Stimulated activated CD4-positive, alpha-beta T cell treated with anti-CD3 and anti-CD28 coated beads, Interleukin-15, amount 100 ng/mL, for 24 hours (primary cell): ENCODE measurements at regions not wholly inside any gene's neighbourhood (a gene's known extent, or its start where the extent isn't known, plus 50 kb on each side); places are given as distances from the start of the nearest gene placed in this dataset.

Source experiments
- DNase-seq: peaks from one replicate; pipeline ENCODE4 v3.0.0-alpha.2; 2020

DNA sequence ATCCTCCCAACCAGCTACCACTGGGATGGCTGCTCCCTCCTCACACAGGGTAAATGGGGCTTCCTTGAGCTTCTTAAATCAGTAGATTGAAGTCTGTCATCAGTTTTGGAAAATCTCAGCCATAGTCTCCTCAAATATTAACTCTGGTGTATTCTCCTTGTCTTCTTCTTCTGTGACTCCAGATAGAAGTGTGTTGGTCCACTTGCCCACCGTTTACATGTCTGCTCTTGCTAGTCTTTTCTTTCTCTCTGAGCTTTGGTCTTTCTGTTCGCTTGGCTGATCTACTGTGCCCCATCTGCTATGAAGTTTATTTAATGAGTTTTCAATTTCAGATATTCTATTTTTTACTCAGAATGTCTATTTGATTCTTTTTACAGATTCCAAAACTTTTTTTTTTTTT lies 281.7 kb upstream of the HDAC4 start:
- DNase-seq = no peak

- no peak for DNase-seq
These were observed 278.9 kb upstream of the HDAC4 start for GRCh38 chr2:239679755-239680154.

DNA sequence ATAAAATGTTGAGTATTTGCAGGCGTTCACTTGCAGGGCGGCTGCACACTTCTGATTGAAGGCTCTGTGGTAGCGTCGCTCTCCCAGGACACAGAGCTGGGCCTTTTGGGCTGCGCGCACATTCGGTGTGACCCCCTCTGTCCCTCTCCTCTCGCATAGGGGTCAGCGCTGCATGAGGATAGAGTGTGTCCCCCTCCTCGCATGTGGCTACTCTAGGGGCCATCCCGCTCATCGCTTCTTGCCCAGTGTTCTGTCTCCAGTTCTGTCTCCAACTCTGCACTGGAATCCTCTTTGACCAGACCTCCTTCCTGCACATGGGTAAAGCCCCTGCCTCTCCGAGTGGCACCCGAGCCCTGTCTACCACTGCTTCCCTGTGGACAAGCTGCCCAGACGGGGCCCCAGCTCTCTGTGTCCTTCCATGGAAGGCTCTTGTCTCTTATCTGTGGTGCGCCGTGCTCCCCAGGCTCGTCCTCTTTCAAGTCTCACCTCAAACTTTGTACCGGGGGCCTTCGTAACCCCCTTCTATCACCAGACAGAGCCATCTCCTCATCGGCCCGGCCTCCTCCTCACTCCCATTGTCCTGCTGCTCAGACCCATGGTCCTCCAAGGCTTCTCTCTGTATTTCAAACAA lies 278.0 kb upstream of the HDAC4 start:
- no peak for DNase-seq

DNA sequence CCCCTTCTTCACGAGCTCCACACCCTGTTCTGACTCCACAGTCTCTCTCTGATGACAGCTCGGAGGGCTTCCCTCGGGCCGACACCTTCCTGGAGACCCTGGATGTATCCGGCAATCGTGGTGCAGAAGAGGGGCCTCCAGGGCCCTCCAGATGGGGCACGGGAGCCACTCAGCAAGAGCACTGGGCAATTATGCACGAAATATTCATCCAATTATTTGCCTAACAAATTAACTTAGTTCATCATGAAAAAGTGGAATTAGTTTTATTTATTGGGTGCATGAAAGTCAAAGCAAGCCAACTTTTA lies 277.3 kb upstream of the HDAC4 start:
- DNase-seq = no peak

DNA sequence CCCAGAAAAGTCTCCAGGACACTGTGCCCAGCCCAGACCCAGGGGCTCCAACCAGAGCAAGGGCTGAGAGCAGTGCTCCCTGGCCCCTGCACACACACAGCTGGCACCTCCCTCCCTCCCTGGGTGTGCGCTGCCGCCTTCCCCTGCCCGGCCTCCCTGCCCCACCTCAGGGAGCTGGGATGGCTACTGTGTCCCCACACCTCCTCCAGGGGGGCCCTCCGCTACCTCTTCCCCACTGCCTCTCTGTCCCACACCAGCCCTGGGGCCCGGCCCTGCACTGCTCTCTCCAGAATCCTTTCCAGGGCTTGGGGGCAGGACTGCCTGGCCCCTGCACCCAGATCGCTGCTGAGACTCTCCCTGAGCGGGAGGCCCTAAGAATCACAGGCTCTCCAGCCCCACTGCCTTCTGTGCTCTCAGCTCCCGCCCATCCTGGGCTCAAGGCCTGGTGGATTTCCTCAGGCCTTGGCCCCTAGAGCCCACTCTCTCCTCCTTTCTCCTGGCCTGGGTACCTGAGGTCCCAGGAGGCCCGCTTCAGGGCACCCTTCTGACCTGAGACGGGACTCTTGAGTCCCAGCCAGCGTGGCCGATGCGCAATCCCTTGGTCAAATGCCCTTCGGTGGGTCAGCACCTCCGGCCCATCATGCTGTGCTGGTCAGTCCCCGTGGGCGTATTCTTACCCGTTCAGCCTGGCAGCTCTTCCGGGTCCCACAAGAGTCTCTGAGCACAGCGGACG lies 276.8 kb upstream of the HDAC4 start:
- no peak for DNase-seq

DNA sequence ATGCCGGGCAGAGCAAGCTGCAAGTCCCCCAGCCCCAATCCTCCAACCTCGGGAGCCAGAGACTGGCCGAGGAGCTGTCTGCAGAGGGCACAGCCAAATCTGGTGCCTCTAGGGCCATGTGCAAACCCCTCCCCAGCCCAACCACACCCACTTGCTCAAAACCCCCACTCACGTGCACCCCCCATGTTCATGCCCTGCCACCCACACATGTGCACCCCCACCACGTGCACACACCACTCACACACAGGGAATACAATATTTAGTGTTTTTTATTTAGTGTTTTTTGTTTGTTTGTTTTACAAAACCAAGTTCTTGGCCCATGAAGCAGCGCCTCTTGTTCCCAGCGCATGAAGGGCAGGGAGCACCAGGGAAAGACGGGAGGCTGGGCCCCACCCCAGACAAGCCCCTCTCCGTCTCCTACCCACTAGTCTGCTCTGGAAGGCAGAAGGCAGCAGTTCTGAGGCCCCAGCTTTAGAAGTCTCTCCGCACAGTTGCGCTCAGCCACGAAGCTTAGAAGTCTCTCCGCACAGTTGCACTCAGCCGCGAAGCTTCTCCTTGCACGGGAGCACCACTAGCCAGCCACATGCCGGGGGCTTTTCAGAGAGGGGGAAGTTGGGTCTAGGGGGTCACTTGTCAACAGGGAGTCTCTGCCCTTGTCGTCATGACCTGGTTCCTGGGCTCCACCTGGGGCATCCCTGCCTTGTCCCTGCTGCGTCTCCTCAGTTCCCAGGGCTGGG lies 276.1 kb upstream of the HDAC4 start:
- no peak for DNase-seq

DNA sequence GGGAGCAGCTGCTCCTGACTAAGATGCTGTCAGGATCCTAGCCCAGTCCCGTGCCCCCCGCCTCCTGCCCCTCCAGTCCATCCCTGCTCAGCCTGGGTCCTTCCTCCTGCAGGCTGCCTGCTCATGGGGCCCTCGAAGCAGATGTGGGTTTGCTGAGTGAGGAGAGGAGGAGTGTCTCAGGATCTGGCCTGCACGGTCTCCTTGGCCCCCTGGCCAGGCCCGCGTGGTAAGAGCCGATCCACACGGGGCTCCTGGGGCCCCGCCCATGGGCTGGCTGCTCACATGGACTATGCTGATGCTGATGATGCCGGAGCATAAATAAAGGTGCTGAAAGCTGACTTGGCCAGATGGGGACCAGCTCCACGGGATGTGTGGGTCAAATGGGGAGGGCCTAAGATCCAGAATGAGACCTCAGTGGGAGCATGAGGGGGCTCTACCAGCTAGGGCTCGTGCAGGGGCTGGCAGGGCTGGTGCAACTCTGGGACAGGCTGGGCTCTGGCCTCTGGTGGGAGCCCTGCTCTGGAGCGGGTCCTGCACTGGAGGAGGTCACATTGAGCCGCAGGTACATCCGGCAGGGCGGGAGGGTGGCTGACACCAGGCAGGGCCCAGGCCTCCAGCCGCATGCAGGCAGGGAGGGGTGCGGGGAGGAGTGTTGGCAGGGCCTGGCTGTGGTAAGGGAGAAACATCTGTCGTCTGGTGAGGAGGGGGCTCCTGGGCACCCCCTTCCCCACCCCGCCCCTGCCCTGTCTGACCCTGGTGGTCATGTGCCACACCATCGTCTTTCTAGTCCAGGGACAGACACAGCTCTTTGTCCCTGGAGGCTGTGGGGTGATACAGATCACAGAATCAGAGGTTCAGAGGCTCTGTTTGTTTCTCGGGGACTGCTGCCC lies 275.3 kb upstream of the HDAC4 start:
- no peak for DNase-seq

DNA sequence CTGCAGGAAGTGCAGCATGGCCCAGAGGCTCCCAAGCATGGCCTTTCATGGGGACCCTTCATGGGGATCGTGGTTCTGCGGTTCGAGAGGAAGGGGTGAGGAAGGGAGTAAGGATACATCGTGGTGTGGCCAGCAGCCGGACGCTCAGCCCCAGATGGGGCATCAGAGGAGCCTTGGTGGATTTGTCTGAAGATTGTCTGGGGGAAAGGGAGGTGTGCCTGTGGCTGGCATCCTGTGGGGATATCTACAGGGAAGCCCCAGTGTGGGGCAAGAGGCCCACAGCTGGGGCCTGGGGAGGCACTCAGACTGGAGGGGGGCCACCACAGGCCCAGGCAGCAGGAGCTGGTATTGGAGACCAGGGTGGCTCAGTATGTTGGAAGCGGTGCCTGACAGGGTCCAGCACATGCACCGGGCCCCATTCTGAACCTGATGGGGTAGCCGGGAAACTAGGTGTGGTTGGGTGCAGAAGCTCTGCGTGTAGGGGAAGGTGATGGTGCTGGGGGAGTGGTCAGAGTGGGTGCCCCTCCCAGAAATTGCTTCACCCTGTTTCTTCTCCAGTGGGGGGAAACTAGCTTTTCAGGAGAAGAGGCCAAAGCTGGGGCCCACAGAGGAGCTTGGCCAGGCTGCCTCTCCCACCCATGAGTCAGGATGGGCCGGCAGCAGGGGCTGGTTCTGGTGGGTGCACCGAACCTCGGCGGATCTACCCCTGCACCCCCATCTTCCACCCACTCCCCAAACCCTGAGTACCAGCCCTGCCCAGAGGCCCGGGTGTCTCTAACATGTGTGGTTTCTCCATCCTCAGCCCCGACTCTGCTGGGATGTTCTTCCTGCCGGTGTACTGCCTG lies 274.4 kb upstream of the HDAC4 start:
- DNase-seq = no peak

GRCh38 chr2:239674101-239674980 lies 273.5 kb upstream of the HDAC4 start:
- no peak for DNase-seq

DNA sequence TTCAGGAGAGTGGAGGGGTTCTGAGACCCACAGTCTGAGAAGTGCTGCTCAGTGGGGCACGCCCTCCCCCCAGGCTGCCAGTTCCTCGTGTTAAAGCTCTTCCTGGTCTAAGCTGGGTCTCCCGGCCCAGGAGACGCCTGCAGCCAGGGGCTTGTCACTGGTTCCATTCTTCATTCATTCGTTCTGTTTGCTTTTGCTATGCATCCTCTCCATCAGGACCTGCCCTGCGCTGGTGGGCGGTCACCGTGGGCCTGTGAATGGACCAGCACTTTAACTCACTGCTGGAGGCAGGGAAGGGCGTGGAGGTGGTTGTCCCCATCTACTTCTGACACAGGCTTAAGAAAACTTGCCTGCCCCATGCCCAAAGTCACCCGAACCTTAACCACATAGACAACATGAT lies 272.8 kb upstream of the HDAC4 start:
- no peak for DNase-seq

DNA sequence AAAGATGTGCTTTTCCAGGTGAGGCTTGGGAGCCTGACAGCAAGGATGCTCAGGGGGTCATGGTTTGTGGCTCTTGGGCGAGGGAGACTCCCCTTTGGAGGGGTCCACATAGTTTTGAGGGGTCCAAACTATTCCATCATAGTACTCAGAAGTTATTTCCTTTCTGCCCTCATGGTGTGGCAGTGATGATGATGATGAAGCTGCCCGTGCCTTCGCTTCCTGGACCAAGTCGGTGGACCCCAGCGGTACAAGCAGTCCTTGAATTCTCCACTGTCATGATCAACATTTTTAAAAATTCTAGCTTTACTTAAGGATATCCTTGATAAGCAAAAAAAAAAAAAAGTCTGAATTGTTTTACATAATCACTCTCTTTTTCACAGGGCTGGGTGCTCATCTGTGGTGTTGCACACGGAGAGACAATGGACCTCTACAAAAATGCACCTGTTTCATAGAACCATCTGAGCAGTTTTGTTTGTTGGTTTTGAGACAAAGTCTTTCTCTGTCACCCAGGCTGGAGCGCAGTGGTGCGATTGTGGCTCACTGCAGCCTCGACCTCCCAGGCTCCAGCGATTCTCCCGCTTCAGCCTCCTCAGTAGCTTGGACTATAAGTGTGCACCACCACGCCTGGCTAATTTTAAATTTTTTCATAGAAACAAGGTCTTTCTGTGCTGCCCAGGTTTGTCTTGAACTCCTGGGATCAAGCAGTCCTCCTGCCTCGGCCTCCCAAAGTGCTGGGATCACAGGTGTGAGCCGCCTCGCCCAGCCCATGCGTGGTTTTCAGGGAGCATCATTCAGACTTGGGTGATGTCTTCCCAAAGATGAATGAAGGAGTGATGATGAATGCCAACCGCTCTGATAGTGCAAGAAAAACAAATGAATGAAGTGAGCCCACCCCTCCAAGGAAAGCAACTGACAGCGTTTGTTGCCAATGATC lies 271.4 kb upstream of the HDAC4 start:
- DNase-seq = no peak

GRCh38 chr2:239671471-239671870 lies 270.7 kb upstream of the HDAC4 start:
- no peak for DNase-seq

- no peak for DNase-seq
These were observed 269.8 kb upstream of the HDAC4 start for GRCh38 chr2:239670463-239671120.

GRCh38 chr2:239669899-239670460 lies 269.2 kb upstream of the HDAC4 start:
- DNase-seq = no peak

DNA sequence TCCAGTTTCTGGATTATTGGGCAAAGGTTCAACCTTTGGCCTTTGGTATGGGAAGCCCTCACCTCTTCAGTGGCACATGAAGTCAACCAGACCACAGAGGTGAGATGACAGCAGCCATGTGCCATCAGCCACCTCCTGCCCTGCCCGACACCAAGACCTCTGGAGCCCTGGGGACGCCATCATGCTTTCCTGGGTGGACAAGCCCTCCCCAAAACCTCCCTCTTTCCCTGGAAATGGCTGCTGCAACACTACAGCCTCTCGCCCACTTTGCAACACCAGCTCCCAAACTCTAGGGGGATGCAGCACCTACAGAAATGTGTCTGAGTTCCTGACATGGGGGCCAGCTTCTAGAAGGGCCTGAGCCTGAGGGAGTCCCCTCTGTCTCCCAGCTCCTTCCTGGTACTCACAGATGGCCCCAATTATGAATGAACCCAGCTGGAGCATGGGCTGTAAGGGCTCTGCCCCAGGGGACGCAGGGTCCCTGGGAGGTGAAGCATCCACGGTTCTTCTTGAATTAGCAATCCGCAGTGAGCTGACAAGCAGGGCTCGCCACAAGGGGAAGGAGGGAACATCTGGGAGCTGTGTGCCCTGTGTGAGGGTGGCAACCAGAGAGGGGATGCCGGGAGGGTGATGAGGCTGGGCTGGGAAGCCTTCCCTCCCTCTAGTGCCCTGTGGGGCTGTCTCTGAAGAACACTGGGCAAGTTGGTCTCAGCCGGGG lies 268.5 kb upstream of the HDAC4 start:
- DNase-seq = no peak

DNA sequence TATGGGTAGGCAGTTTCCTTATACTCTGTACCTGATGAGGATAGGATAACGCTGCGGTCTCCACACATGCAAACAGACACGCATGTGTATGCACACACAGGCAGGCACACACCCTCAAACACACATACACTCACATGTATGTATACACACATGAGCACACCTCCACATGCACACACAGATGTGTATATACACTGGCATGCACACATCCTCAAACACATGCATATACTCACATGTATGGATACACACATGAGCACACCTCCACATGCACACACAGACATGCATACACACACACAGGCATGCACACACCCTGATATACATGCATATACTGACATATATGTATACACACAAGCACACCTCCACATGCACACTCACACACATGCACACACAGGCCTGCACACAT lies 267.8 kb upstream of the HDAC4 start:
- no peak for DNase-seq

DNA sequence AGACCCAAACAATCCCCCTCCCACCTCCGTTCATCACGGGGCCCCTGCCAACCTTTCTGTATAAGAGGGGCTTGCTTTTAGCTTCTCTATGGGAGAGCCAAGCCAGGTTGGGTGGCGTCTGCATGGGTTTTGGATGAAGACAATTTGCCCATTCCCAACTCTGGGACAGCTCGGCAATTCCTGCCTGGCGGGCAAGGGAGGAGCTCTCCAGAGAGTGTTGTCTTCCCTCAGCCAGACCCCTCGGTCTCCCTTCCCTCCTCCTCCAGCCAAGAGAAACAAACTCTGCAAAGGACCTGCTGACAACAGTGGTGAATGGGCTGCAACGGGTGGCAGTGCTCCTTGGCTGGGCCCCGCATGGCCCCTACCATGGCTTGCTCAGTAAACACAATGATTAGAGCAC lies 267.2 kb upstream of the HDAC4 start:
- no peak for DNase-seq

- no peak for DNase-seq
These were observed 266.7 kb upstream of the HDAC4 start for GRCh38 chr2:239667431-239667985.
